Cardiac muscle cell (in vitro differentiated cells and primary cell): ENCODE measurements at regions not wholly inside any gene's neighbourhood (a gene's known extent, or its start where the extent isn't known, plus 50 kb on each side); places are given as distances from the start of the nearest gene placed in this dataset.

Experiments
- DNase-seq, 2 donors: peaks; one replicate each; pipeline versions ENCODE4 v3.0.0 to v3.0.0-alpha.2; 2010 to 2017; ENCODE audit warnings: low read depth in 1 of 2, low spot score in 1 of 2
- H3K27ac ChIP-seq: fragments of 200-600 bp; sonication (generic); 2 replicates; pipeline ENCODE4 v1.5.1; 2016
- H3K27me3 ChIP-seq: fragments of 200-600 bp; sonication (generic); 2 replicates; pipeline ENCODE4 v1.6.0; 2016; ENCODE audit warnings: control low read depth
- H3K36me3 ChIP-seq: fragments of 200-600 bp; sonication (generic); 2 replicates; pipeline ENCODE4 v1.5.1; 2016; ENCODE audit warnings: control low read depth
- H3K4me1 ChIP-seq: fragments of 200-600 bp; sonication (generic); 2 replicates; pipeline ENCODE4 v1.8.1; 2017; ENCODE audit warnings: low read depth, mild to moderate bottlenecking, mixed run types
- H3K4me3 ChIP-seq: fragments of 200-600 bp; sonication (generic); 2 replicates; pipeline ENCODE4 v1.5.1; 2016; ENCODE audit warnings: mild to moderate bottlenecking
- H3K9me3 ChIP-seq: fragments of 200-600 bp; sonication (generic); 2 replicates; pipeline ENCODE4 v1.5.1; 2017; ENCODE audit warnings: low read depth, mild to moderate bottlenecking, control low read depth
- CTCF ChIP-seq: IDR thresholded peaks from 2 replicates; pipeline ENCODE4 v1.5.1; 2012; ENCODE audit warnings: low read depth, mild to moderate bottlenecking, low read length

DNA sequence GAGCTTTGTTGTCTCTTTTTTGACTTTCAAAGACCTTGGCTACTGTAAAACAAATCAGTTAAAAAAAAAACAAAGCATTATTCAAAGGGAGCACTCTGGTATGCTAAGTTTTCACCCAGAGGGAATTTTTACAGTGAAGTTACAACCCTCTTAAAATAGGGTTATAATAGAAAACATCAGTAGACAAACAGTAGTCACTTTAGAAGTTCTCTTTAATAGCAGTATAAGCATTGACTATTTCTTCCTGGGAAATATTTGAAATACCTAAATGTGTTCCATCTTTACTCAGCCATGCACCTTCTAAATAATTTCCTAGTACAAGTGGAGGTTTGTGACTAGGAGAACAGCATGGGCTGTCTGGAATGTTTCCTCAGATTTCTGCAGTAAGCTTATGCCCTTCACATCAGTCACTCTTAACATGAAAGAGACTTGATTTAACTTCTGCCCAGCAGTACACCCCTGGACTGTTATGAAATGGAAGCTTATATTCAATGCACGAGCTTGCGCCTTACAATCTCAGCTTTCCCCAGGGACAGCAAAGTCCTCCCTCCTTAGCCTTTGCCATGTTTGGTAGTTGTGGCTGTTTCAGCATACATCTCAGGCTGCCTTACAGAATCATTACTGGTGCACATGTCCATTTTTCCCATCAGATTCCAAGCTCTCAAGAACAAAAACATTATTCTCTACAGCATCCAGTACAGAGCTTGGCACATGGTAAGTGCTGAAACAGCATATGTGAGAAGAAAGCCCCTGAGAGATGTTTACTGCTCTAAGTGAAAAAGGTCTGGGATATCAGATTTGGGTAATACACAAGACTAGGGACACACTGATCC lies 191.5 kb downstream of the ZNF608 start:
- Histone ChIP-seq H3K27me3 (no peaks in the 10 kb centered on the region), H3K4me3 (no peak overlapping the region), H3K36me3 (no peaks in the 10 kb centered on the region), H3K9me3 (no peaks in the 10 kb centered on the region), H3K4me1 (peaks cover 27% of the 10 kb centered on the region), H3K27ac (peak overlapping the region; percentile 55)
- DNase-seq, result peak in 1 of 2 donors; percentile 38
- TF ChIP-seq CTCF, result no peak

DNA sequence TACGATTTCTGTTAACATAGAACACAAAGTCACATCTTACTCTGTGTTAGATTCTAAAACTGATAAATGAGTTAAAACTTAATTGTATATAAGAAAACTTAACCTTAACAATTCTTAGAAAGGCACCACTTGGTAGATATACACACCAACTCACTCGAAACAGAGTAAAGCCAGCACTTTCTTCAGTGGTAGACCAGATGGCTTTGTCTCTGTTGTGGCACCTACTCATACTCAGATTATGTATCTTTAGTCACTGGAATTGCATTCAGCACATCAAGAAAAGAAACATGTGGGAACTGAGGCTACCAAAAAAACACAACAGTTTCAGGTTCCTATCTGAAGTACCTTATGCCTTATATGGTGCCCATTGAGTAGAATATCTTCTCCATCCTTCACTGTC lies 192.5 kb downstream of the ZNF608 start:
- DNase-seq, result no peak
- no peaks in the 10 kb centered on the region for H3K9me3 ChIP-seq
- no peak for TF ChIP-seq CTCF
- no peaks in the 10 kb centered on the region for H3K27me3 ChIP-seq
- no peak overlapping the region for H3K4me3 ChIP-seq
- H3K4me1 ChIP-seq, result peaks cover 27% of the 10 kb centered on the region
- H3K36me3 ChIP-seq, result no peaks in the 10 kb centered on the region
- no peak overlapping the region for H3K27ac ChIP-seq

- no peak overlapping the region for H3K27ac ChIP-seq
- no peak for TF ChIP-seq CTCF
These were observed 193.9 kb downstream of the ZNF608 start for GRCh38 chr5:124552526-124552925.

DNA sequence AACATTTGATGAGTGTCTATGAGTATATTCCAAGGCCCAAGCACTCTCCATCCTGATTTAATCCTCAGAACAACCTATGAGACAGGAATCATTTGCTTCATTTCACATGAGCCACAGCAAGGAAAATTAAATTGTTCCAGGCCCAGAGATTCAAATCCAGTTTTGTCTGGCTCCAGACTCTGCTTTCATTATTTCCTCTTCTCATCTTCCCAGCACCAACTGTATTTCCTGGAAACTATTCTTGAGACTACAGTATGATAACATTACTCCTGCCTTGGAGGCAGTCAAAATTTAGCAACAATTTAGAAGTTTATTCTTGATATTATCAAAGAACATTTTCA lies 194.5 kb downstream of the ZNF608 start:
- H3K4me3 ChIP-seq, result no peak overlapping the region
- H3K27me3 ChIP-seq, result no peaks in the 10 kb centered on the region
- no peaks in the 10 kb centered on the region for H3K9me3 ChIP-seq

More at GRCh38 chr5:124552526-124552925, 193.9 kb downstream of the ZNF608 start:
- no peak for DNase-seq
- H3K27me3 ChIP-seq, result no peaks in the 10 kb centered on the region
- H3K4me3 ChIP-seq, result no peak overlapping the region
- no peaks in the 10 kb centered on the region for H3K36me3 ChIP-seq
- peaks cover 27% of the 10 kb centered on the region for H3K4me1 ChIP-seq
- H3K9me3 ChIP-seq, result no peaks in the 10 kb centered on the region

GRCh38 chr5:124550731-124551130 lies 195.7 kb downstream of the ZNF608 start:
- DNase-seq, result no peak
- Histone ChIP-seq H3K4me1 (peaks cover 27% of the 10 kb centered on the region), H3K27ac (peak overlapping the region; percentile 14), H3K36me3 (no peaks in the 10 kb centered on the region), H3K4me3 (no peak overlapping the region), H3K27me3 (no peaks in the 10 kb centered on the region), H3K9me3 (no peaks in the 10 kb centered on the region)
- TF ChIP-seq CTCF, result no peak

More for the DNA sequence above, 194.5 kb downstream of the ZNF608 start:
- DNase-seq, result no peak
- no peak for TF ChIP-seq CTCF
- H3K27ac ChIP-seq, result no peak overlapping the region
- no peaks in the 10 kb centered on the region for H3K36me3 ChIP-seq
- peaks cover 27% of the 10 kb centered on the region for H3K4me1 ChIP-seq
